NCI-H524 (cell line): ENCODE measurements at regions not wholly inside any gene's neighbourhood (a gene's known extent, or its start where the extent isn't known, plus 50 kb on each side); places are given as distances from the start of the nearest gene placed in this dataset.
A peak's percentile ranks its signal among the peaks of the same experiment; 100 is the strongest.

Experiments
- DNase-seq, 2 experiments: peaks; one replicate each; lab custom pipeline; 2025; lab: John Stamatoyannopoulos, UW

DNA sequence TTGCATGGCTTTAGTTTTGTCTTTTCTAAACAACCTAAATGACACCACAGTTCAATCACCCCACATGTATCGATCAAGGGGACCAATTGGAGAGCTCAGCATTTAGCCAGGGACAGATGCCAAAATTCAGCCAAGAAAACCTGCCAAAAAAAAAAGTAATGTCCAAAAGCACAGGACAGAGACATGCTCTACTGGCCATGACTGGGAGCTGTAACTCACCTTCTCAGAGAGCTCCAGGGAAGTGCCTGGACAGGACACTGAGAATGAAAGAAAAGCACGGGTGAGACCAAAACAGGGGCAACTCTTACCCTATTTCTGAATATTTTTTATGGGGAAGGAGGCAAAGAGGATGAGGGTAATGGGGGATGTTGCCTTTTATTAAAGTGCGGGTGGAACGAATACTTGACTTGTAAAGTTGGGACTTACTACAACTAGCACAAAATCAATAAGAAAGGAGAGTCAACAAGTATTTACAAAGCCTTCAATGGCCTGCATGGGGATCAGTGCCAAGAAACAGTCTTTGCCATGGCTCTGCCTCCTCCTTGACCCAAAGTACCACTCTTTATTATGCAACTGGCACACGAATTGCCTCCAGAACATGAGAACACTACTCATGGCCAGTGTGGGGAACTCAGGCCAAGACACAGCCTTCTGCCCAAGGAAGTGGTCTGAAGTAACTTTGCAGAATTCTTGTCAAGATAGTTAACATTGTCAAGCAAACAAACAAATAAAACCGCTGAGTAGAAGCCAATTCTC, 72.9 kb upstream of the HK2 start:
- no peak for DNase-seq

DNA sequence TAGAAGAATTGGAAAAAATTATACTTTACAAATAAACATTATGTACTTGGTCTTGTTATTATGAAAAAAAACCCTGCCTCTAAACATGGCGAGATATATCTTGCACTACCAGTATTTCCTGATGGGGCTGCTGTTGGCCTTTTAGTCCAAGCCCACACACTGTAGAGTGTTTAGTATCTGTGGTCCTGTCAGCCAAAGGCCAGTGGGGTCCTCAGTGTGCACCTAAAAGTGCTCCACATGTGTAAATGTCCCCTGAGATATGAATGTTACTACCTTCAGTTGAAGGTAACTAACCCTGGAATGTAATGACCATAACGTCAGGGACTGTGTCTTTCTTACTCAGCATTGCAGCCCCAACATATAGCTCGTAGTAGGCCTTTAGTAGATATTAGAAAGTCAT, 71.1 kb upstream of the HK2 start:
- peak in 1 of 2 experiments; percentile 62 for DNase-seq

DNA sequence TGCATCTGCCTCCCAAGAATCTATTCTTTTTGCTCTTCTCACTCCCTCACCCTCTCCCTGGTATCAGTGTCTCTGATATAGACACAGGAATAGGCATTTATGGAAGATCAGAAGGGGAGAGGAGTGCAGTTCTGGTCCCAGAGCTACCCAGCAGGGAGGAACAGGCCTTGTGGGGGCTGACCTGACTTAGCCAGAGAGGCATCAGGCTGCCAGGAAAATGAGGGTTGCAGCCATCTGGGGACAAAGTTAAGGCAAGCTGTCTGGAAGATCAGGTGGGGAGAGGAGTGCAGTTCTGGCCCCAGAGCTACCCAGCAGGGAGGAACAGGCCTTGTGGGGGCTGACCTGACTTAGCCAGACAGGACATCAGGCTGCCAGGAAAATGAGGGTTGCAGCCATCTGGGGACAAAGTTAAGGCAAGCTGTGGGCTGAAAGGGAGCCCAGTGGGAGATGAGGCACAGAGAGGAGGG, 69.9 kb upstream of the HK2 start:
- peak in 1 of 2 experiments; percentile 79 for DNase-seq

- DNase-seq, result no peak
Observed at GRCh38 chr2:74764429-74765272, 69.3 kb upstream of the HK2 start.

- no peak for DNase-seq
Observed at GRCh38 chr2:74766780-74767179, 67.1 kb upstream of the HK2 start.

DNA sequence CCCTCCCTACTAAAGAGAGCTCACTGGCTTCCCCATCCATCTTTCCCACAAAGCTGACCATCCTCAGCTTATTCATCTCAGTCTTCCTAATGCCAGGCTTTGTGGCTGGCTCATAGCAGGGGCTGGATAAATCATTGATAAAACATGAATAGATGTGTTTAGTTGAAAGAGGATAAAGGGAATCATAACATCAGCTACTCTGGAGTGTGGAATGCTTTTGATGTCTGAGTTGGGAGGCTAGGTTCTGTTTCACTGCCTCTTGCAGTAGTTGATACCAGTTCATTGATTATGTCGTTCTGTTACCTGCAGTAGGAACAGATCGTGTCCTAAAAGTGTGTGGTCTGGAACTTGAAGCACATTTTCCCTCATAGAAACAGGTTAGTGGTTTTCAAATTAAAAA, 66.3 kb upstream of the HK2 start:
- no peak for DNase-seq

DNA sequence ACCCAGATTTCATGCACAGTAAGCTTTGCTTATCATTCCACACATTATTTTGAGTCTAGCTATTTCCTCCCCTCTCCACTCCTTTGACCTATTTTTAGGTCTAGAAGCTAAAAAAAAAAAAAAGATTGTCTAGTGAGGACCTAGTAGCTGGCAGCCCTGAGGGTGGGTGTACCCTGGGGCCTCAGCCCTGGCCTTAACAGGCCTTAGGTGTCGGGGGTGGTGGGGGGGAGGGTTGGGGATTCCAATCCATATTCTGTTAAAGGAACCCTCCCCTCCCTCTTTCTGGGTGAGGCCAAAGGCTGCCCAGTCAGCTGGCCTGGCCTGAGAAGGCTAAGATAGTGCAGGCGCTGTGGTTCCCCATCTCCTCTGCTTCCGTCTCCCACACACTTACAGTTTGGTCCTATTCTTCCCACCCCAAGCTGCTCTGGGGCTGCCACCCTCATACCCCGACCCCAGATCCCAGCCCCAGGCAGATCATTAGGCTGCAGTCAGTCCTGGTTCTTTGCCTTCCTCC, 65.5 kb upstream of the HK2 start:
- DNase-seq, result no peak

DNA sequence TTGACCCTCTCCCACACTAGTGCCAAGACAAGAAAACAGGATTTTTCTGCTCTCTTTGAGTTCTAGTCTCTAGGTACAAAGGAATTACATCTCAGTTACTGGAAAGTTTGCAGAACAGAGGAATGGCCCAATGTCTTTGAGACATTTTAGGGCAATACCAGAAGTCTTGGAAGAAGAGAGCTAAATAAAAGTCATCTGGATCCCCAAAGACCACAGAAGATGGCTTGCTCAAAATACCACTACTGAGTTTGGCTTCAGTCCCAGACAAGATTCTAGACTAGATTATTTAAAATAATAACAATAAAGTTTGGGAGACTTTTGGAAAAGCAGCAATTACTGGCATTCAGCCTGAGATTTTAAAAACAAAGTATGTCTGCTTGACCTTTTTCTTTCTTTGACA, 61.9 kb upstream of the HK2 start:
- DNase-seq, result no peak

DNA sequence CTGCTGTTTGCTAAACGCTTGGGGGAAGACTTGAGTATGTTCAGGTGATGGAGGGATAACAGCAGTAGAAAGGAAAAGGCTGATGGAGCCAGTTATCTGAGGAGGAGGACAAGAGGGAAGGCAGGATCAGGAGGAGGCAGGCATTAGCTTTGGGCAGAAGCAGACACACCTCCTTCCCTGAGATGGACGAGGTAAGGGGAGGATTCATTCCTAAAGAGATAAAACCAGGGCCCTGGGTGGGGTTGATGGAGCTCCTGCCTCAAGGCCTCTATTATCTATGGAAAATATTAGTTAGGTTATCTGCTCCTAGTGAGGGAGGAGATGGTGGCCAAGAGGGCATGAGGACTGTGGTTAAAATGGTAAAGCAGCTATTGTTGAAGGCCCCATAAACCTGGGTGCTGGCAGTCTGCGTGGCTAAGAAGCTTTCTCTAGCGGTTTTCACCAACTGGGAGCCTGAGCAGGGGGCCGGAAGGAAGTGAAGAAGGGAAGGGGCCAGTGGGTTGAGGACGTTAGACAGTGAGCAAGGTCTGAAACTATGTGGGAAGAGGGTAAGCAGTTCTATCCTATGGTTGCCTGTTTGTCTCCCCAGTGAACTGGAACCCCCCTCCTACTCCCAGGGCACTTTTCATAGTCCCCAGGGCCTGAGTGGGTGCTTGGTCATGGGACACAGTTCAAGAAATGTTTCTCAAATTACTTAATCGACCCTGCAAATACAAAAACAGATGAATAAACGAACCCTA, 56.6 kb upstream of the HK2 start:
- peak in 1 of 2 experiments; percentile 50 for DNase-seq

GRCh38 chr2:74778381-74779264, 55.3 kb upstream of the HK2 start:
- peak; percentile 94 to 99 for DNase-seq

DNA sequence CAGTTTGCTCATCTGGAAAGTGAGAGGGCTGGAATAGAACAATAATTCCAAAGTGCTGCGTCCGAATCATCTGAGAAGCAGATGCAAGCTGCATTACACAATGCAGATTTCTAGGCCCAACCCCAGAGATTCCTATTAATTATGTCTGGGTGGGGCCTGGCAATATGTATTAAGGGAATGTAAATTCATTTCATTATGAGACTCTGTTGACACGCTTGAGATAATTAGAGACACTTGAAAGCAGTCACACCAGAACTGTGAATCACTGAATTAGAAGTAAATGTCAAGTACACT, 54.7 kb upstream of the HK2 start:
- peak in 1 of 2 experiments; percentile 42 for DNase-seq

GRCh38 chr2:74779587-74780135, 54.3 kb upstream of the HK2 start:
- DNase-seq, result no peak
